ENCODE measurements at regions not wholly inside any gene's neighbourhood (a gene's known extent, or its start where the extent isn't known, plus 50 kb on each side); places are given as distances from the start of the nearest gene placed in this dataset.

DNA sequence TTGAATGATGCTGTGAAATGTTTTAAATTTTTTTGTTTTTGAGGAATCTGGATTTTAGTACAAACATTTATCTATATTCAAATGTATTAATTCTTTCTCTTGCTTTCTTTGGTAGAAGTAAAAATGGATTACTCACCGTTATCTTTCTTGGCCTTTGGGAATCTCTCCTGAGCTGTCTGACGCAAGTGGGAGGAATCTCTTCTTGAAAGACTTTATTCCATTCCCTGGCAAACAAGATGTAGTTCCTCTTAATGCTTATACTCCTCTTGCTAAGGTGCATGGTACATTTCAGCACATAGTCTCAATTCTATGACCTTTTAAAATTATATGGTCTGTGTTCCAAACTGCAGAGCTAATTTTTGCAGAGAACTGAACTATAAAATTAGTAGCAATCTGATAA lies 246.2 kb upstream of the SLC10A2 start:
- DNase-seq: no peak

DNA sequence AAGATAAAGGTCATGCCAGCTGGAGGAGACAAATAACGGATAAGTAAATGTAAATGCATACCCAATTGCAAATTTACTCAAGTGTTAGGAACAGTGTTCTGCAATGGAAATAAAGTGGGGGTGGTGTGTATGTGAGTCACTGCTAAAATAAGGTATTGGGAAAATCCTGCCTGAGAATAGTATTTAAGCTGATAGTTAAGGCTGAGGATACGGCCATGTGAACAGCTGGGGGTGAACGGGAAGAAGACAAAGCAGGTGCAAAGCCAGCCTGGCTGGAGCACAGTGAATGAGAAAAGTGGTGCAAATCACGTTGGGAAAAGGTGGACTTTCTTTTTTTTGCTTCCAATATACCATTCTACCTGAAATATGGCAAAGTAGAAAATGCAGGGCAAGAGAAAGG lies 242.4 kb upstream of the SLC10A2 start:
- no peak for DNase-seq

DNA sequence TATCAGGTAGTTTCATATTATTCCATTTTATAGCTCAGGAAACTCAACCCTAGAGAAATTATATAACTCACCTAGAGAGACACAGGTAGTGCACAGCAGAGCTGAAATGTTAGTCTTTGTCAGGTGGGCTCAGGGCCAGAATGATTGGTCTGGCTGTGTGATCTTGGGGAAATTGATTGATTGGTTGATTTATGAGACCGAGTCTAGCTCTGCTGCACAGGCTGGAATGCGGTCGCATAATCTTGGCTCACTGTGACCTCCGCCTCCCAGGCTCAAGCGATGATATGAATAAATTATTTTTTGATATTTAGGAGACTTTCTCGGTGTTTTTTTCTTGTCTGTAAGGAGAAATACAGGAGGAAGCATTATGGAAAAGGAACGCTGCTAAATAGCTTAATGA lies 239.9 kb upstream of the SLC10A2 start:
- DNase-seq: no peak

DNA sequence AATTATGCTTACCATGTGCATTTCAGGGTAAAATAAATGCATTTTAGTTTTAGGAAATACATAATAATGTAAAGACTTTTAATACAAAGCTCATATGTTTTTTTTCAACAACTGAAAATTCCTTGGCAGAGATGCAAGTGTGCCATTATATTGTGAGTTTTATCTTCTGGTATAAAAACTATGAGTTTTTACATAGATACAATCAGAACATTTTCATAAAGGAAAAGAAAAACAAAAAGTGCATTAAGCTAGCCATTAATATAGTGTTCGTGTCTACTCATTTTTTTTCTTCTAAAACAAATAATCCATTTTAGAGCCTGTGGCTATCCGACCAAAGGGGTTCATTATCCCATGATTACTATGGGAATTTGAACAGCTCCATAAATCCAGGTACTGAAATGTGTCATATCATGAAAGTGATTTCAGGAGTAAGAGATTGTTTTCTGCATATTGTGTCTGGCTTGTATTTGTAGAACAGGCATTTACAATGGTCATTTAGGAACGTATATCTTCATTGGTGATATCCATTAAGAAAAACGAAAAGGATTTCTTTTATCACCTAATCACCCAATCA lies 236.9 kb upstream of the SLC10A2 start:
- no peak for DNase-seq

DNA sequence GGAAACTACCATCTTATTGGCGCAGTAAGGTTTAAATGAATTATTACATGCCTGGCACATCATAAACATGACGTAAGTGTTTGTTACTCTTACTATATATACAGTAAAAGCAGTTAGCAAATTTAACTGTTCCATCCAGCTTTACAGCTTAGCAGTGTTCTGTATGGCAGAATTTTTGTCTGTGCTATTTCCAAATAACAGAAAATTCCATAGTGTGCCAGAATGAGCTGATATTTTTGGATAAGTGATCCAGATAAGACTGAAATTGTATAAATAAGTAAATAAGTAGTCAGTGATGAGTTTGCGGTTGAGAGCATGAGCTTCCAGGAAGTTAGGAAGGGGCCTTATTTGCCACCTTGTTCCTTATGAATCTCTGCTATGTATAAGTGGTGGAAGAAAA lies 236.5 kb upstream of the SLC10A2 start:
- DNase-seq: no peak

DNA sequence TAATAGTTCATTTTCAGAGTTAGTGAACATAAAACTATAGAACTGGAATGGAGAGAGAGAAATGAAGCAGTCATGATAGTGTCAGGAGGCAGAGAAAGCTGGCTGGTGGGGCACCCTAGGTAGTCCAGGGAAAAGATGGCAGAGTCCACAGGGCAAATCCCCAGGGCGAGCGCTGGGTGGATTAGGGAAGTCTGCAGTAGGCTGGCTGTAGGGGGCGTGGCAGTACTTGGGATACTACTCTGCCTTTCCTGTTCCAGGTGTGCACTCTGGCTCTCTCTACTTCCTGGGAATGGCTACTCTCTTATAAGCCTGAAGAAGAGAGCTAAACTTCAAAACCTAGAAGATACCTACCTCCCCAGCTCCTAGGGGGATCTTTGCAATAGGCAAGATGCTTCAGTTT lies 232.9 kb upstream of the SLC10A2 start:
- no peak for DNase-seq

DNA sequence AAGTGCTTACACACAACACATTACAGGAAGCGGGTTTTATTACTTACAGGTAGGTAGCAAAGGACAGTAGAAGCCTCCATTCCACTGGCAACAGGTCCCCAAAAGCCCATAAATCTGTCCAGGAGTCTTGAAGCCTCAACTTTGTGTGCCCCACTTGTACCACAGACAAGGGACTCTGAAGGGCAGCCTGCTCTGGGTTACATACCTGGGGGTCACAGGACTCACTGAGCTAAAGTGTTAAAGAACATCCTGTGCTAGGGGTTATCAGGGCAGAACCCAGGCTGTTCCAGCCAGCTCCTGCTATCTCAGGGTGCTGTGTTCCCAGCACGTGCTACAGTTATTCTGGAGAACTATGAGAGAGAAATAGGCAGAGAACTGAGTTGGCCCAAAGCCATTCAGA lies 230.9 kb upstream of the SLC10A2 start:
- DNase-seq: no peak

DNA sequence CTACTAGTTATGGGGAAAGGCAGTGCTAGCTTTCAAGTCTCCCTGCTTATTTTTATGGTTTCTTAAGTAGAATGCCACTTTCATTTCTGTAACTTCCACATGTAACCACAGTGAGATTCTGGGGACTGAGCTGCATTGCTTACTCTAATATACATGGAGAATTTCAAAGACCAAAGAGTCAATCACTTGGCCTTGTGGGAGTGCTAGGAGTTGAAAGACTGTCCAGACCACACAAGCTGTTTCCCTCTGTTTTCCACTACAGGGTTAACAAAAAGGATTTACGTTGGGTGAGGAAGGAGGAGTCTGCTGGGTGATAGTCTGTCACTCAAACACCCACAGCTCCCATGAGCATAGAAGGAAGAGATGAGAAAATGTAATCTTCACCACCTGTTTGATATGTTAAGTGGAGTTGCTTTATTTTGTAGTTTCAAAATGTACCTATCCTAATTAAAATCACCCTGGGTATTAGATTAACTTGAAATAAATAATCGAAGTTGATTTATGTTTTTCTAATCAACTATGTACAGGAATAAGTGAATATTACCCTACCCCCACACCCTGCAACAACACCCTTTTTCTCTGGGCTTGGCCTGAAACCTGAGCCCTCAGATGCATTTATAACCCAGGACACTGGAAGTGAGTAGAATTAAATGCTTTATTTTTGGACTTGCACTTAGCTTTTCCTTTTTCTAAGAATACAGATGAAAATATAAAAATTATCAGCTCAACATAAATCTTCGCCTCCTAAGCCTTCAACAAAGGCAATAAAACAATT lies 225.8 kb upstream of the SLC10A2 start:
- no peak for DNase-seq

DNA sequence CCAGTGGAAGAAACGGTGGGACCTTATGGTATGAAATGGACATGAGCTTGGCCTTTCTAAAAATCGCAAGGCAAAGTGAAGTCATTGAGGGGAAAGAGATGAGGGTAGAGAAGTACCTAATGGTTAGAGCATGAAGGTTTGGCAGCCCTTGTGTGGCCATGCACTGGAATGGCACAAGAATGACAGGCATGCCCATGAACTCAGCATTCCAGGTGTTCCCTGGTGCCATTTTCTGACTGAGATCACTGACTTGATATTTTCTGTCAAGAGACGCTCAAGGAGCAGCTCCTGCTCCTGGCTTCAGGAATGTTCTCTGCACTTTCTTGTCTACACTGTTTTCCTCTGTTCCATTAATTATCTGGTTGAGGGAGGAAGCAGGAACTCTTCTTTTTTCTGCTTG lies 225.0 kb upstream of the SLC10A2 start:
- no peak for DNase-seq

DNA sequence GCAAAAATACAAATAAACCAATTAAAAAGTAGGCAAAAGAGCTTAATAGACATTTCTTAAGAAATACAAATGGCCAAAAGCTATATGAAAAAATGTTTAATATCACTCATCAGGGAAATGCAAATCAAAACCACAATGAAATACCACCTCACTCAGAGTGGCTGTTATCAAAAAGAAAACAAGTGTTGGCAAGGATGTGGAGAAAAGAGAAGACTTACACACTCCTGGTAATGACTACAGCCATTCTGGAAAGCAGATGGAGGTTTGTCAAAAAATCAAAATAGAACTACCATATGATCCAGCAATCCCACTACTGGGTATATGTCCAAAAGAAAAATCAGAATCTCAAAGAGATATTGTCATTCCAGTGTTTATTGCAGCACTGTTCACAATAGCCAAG lies 223.5 kb upstream of the SLC10A2 start:
- no peak for DNase-seq

DNA sequence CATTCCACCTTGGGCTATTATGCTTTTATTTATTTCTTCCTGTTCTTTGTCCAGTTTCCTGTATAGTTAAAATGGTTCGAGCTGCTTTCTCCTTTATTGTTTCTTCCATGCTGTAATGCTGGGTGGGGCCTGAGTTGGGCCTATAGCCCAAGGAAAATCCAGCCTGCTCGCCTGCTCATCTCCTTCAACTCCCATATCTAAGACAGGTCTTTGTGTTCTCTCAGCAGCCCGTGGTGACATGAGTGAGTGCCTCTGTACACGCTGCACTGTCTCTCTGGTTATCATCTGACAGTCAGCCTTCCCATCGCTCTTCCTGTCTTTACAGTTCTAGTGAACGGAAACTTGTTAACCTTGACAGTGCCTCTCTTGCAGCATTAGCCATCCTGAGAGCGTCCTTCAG lies 221.9 kb upstream of the SLC10A2 start:
- DNase-seq: no peak

DNA sequence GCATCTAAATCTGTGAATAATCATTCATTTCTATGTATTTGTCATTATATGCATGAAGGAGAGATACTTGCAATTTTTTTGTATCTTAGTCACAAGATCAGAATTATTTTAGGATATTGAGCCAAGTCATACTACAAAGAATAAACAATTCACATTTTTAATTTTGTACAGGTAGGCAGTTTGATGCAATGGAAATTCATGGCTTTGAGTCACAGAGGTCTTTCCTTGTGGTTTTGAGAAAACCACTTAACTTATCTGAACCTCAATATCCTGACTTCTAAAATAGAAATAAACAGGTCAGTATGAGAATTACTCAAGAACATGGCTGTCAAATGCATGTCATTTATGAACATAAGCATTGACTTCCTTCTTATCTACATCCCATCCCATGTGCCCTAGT lies 221.4 kb upstream of the SLC10A2 start:
- no peak for DNase-seq

DNA sequence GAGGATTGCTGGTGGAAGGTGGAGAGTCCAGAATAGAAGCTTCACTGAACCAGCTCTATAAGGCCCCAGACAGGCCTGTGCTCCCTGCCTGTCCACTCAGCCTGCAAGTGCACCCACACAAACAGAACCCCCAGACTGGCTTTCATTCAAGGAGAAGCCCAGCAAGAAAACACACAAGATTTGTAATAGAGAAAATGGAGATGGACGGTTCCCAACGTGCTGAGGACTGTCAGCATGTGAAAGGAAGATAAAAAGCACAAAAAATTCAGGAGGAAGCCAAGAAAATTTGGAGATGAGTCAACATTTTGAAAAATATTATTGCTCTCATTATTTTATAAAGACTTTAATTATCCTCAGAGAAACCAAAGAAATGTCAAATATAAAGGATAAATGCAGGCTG lies 218.2 kb upstream of the SLC10A2 start:
- DNase-seq: no peak

DNA sequence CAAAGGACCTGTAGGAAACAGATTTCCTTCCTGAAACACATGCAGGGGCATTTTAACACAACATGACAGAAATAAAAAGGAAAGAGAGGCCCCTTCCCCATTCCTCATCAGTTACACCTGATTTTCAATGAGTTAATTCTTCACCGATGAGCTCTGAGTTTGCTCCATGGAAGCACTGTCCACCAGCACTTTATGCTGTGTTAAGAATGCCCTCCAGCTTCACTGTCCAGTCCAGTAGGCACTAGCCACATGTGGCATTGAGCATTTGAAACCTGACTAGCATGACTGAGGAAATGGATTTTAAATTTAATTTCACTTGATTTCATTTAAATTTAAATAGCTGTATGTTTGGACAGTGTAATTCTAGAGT lies 217.2 kb upstream of the SLC10A2 start:
- DNase-seq: no peak

DNA sequence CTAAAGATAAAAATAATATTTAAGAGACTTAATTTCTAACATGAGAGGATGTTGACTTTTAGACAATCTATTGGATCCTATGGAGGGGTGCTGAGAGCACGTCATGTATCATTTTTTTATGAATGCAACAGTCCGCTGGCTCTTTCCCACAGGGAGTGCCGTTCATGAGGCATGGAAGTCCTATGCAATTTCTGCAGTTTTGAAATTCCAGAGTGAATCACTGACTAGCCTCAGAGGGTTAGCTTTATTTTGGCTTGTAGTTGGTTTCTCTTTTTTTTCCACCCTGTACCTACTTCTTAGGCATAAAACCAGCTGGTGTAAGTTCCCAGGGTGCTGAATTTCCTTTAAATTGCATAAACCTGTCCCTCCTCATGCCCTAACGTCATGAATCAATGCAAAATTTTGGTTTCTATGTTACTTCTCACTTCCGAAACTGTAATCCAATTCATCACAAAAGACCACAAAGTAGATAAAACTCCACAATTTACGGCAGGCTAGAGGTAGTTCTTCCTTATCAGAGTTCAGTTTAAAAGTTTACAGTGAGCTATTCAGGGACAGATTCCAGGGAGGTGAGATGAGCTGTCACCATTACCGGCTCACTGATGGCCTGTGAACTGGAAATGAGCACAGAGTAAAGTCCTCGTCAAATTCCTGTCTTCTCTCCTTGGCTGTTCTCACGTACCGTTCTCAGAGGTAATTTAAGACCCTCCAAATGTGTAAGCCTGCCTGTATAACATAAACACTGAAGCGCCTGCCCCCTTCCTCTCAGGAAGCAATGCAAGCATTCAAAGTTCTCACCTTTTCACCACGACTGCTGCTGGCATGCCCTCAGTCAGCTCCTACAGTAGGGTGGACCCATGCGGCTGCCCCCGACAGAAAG lies 216.6 kb upstream of the SLC10A2 start:
- DNase-seq: no peak

DNA sequence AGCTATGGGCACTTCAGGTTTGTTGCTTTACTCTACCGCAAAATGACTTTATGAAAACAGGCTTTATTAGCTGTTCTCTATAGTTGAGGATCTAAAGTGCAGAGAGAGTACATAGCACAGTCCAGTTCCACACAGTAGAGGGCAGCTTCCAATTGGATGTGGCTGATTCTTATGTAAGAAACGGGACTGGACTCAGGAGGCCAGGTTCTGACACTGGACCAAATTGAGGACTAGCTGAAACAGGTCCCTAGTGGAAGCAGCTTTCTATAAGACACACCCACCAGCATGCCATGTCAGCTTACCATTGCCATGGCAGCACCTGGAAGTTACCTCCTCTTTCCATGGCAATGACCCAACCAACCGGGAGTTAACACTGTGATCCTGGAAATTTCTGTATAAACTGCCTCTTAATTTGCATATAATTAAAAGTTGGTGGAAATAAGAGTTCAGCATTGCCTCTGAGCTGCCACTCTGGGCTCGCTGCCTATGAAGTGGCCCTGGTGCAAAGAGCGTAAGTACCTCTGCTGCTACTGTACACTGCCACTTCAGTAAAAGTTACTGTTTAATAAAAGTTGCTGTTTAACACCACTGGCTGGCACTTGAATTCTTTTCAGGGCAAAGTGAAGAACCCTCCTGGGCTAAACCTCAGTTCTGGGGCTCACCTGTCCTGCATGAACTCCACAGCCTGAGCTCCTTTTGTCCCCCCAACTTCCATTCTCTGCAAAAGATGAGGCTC lies 211.9 kb upstream of the SLC10A2 start:
- DNase-seq: no peak

DNA sequence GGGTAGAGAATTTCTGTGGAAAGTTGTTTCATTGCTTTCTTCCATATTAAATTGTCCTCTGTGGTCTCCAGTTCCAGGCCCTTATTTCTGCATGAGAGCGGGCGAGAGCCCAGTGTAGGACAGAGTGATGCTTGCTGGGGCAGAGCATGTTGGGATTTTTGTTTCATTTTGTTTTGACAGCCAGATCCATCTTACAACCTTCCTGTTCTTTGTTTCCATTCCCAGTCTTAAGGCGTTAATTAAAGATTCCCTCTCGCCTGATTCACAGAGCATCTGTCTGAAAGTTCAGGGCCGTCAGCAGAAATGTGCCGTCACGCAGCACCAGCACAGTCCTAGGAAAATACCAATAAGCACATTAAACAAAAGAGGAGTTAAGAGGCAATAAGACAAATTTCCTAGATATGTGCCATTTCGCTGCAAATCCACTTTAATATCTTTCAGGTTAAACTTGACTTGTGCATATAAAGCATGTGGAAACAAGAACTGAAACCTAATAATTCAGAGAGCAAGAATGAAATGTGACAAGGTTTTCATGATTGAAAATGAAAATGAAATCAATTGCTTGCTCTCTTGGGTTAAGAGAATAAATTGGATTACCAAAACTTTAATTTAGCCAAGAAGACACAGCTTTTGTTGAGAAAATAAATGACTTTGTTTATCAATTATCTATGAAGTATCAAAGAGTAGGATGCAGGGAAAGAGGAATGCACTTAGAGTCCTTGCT lies 210.7 kb upstream of the SLC10A2 start:
- no peak for DNase-seq

DNA sequence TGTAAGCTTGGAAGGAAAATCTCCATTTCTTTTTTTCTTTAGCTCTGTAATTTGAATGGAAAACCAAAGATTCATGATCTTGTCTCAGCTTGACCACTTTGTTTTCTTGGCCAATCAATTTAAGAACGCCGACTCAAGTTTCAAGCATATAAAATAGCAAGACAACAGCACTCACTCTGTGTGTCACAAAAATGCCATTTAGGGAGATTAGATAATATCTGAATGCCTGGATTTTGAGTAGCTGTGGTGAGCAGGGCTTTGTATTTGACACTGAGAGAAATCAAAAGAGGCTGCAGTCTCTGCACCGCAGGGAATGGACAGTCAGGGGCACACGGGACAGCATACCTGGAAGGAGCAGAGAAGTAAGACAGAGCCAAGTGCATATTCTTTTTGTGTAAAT lies 209.5 kb upstream of the SLC10A2 start:
- no peak for DNase-seq

DNA sequence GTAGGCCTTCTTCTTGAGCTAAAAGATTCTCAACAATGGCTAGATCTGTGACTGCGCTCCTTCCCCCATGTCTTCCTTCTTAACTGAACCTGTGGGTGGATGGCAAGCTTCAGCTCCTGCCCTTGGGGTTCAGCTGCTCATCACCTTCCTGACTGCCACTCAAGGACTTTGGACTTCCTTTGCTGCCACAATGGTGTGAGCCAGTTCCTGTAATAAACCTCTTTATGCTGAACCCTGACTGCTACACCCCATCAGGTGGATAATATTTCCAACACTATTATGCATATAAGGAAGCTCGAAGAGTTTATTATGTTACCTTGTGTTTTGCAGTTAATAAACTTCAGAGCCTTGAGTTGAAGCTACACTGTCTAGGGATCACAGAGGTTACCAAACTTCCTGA lies 208.9 kb upstream of the SLC10A2 start:
- DNase-seq: no peak

DNA sequence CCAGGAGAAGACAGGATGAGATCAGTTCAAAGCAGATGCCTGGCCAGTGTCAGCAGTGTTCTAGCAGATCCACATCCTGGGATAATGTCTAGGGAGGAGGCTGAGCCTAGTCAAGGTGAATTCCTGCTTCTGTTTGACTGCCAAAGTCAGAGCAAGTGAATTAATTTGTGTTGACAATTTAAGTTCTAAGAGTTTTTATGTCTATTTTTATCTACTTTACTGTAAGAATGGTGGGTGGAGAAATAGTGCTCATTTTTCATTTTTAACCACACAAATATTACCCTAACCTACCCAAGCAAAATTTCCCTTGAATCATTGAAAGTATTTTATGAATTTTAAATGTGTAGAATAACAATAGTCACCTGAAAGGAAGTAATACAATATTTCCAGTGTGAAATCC lies 207.6 kb upstream of the SLC10A2 start:
- DNase-seq: no peak

DNA sequence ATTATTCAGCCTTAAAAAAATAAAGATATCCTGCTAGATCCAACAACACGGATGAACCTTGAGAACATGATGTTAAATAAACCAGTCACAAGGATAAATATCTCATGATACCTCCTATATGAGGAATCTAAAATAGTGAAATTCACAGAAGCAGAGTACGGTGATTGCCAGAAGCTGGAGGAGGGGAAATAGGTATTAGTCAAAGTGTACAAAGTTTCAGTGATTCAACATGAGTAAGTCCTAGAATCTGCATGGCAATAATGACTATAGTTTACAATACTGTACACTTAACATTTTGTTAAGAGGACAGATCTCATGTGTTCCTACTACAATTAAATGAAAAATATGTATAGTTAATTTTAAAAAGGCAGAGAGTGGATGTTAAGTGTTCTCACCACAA lies 206.6 kb upstream of the SLC10A2 start:
- DNase-seq: no peak

DNA sequence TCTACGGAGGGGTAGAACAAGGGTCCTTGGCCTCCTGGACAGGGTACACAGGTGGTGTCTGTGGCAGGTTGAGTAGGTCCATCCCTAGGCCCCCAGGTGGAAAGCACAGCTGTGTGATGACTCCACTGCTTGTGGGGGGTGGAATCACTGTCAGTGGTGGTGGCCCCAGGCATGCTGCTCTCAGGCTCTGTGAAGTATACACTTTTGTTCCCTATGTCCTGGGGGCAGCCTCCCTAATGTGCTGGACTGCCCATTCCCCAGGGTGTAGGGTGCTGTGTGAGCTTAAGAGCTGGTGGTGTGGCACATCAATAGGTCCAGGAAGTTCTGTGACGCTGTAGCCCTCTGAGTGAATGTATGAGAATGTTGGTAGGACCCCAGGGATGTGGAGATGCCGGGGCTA lies 197.2 kb upstream of the SLC10A2 start:
- DNase-seq: no peak

Data from activated gamma-delta T cell (primary cell).